ENCODE measurements at regions not wholly inside any gene's neighbourhood (a gene's known extent, or its start where the extent isn't known, plus 50 kb on each side); places are given as distances from the start of the nearest gene placed in this dataset.

- no peak for DNase-seq
Measured at GRCh38 chr21:36555199-36555800, 75.4 kb upstream of the CLDN14 start.

- DNase-seq: no peak
Measured at GRCh38 chr21:36557316-36557715, 77.4 kb upstream of the CLDN14 start.

- no peak for DNase-seq
Measured at GRCh38 chr21:36560933-36561575, 81.1 kb upstream of the CLDN14 start.

GRCh38 chr21:36563341-36563926 is 83.5 kb upstream of the CLDN14 start:
- DNase-seq: no peak

DNA sequence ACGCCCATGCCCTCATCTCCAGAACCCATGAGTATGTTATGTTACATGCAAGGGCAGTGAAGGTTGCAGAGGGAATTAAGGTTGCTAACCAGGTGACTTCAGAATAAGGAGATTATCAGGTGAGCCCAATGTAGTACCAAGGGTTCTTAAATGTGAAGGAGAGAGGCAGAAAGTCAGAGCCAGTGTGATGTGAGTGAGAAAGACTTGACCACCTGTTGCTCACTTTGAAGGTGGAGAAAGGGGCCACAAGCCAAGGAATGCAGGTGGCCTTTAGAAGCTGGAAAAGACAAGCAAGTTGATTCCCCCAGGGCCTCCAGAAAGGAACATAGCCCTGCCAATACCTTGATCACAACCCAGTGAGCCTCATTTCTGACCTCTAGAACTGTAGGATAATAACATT is 84.7 kb upstream of the CLDN14 start:
- no peak for DNase-seq

DNA sequence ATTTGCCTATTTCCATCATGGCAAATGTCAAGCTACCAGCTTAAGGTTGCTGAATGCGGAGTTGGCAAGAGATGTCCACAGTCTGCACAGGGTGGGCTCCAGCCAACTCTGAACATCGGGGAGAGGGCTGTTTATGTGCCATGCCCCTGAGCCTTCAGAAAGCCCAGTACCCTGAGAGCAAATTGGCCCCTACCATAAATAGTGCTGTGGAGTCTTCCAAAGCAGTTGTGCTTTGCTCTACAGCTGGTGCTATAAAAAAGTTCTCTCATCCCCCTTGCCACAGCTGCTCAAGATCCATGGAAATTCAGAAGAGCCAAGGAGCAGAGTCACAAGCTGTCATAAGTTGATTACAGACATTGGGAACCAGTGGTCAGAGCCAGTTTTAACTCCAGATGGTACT is 85.6 kb upstream of the CLDN14 start:
- DNase-seq: no peak

DNA sequence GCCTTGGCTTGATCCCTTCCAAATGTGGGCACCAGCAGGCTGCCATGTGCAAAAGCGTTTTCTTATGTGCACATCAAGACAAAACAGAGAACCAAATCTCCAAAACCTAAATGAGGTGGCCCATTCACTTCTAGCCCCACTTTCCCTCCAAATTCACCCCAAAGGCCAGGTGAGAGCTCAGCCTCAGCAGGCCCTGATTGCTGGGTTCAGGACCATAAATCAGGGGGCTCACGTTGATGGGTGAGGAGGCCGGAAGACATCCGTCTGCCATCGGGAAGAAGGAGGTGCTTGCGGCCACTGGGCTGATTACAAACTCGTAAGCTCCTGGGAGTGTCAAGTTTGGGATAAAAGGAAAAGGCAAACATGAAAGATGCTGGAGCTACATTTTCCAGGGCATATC is 86.7 kb upstream of the CLDN14 start:
- no peak for DNase-seq

DNA sequence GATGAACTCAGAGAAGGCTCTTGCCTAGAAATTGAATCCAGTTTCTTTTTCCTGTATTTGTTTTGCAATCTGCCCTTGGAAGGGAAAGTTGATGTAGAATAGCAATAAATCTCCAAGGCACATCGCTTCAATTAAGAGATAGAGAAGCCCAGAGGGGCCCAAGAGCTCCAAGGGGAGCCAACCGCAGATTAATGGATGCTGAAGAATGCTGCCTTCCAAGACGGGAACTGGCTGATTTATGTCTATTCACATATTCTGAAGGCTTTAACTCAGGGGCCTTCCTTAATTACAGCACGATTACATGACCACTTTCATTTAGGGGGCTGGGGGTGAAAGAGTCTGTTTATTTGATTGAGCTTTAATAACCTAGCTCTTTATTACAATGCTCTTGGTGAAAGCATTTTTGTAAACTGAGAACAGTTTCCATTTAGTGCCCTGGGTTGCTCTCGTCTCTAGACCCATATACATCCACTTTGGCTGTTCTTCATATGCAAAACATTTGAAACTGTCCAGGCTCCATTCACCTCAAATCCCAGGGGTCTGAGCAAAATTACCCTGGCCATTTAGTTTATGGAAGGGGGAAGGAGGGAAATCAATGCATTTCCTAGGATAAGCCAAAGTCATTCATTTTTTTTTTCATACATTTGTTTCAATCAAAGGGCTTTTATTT is 87.4 kb upstream of the CLDN14 start:
- no peak for DNase-seq

DNA sequence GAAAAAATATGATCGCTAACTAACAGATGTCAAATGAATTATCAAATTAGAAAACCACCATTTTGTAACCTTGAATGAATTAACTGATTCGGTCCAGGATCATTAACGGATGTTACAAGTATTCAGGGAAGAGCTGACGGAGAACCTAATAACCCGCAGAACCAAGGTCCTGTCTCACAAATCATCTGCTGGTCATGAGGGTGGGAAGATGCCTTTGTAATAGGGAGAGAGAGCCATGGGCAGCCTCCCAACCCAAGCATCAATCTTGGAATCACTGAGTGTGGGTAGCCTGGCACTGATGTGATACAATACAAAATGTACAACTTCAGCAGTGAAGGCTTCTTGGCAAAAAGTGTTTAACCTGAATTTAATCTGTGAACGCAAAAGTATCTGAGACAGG is 89.6 kb upstream of the CLDN14 start:
- DNase-seq: no peak

DNA sequence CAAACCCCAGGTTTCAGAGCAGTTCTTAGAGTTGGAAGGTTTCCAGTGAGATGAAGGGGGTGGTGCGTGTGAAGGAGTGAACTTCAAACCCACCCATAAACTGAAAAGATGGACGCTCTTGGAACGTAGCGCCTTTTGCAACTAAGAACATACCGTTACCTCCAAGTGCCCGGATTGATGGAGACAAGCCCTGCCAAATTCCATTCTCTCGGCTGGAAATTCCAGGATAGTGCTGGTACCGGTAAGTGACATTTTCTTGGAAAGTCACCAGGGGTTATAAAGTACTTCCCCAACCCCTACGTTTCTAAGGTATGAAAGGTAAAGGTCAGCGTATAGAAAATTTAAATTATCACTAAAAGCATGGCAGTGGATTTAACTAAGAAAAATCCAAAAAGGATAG is 91.6 kb upstream of the CLDN14 start:
- no peak for DNase-seq

DNA sequence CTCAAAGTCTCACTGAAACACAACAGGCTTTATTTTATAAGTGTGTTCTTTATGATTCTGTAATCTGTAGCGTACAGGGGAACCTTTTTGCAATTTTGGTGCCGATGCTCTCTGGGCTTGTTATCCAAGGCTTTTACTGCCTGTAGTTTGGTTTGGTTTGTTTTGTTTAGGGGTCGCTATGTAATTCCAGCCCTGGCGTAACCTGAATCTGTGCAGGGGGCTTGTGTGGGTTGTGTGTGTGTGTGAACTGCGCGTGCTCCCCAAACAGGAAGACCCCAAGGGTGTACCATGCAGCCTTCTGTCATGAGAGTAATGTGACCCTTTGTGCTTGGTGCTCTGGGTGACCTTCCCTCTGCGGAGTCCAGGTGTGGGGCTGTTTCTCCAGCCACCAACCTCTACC is 92.1 kb upstream of the CLDN14 start:
- DNase-seq: no peak

GRCh38 chr21:36575306-36575705 is 95.4 kb upstream of the CLDN14 start:
- DNase-seq: no peak

DNA sequence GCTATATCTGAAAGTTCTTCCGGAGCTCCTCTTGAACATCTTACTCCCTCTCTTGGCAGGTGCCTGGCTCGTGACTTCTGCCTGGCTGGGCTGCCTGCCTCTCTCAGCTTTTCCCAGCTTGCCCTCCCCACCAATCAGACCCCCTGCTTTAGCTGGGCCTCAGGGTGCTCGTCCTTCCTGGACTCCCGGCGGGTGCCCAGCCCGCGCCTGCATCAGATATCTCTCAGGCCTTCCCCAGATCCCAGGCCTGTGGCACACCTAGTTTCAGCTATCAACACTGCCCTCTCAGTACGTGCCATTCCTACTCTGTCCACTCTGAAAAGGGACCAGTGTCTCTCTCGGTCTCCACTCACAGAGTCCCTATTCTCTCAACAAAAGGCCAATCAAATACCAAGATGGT is 96.5 kb upstream of the CLDN14 start:
- DNase-seq: no peak

GRCh38 chr21:36579898-36580297 is 100.0 kb upstream of the CLDN14 start:
- DNase-seq: no peak

- no peak for DNase-seq
Measured at GRCh38 chr21:36582271-36582670, 102.3 kb upstream of the CLDN14 start.

- no peak for DNase-seq
Measured at GRCh38 chr21:36583591-36583990, 103.7 kb upstream of the CLDN14 start.

GRCh38 chr21:36584980-36585940 is 105.3 kb upstream of the CLDN14 start:
- DNase-seq: no peak

DNA sequence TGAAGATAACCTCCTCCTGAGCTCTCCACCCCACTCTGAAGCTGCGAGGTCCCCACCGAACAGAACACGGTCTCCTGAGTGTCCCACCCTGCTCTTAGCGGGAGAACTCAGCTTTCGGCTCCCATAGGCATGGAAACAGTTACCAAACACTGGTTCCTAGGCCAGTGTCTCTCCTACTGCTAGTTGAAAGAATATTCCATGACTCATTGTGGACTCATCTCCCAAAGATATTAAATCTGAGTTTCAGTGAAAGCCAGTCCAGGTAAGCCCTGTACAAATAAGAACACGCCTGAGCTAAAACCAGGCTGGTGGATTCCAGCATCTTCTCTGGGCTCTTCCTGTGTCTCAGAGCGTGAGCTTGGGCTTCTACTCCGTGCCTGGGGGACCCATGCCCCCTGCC is 107.5 kb upstream of the CLDN14 start:
- no peak for DNase-seq

DNA sequence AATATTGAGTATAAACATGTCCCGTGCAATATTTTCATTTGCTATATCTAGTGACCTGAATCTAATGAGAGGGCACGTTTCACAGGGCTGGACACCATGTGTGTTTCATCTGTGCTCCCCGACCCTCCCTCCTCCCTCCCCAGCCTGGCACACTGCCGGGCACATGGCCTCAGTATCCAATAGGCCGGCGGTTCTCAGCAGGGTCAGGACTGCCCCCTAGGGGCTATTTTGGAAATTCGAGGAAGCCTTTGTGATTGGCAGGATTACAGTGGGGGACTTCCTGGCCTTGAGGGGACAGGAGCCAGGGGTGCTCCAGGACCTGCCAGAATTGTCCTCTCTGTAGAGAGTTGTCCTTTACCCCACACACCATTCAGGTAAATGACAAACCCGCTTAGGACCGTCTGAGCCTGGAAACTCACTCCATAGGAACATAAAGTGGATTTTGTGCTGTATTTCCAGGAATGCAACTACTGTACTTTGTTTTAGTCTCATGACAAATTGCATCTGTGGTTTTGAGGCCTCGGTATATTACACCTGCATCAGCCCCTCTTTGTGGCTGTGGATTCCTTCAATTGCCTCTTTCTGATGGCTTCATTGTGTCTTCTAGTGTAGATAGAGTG is 109.5 kb upstream of the SIM2 start:
- DNase-seq: no peak

- no peak for DNase-seq
Measured at GRCh38 chr21:36591326-36591970, 107.5 kb upstream of the SIM2 start.

DNA sequence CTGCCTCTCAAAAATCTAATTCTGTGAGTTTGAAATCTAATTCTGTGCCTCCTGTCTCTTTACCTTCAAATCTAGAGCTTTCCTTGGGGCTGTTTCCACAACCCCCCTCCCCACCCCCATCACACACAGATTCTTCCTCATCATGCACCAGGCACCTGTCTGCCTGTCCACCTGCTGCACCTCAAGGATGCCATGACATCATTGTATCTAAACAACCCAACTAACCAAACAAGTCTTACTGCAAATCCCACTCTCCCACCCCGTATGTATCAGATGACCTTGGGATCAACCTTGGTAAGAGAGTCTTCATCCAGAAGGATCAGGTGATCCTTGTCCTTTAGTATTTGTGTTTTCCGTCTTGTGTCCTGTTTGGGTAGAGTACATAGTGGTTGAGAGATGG is 102.7 kb upstream of the SIM2 start:
- DNase-seq: no peak

DNA sequence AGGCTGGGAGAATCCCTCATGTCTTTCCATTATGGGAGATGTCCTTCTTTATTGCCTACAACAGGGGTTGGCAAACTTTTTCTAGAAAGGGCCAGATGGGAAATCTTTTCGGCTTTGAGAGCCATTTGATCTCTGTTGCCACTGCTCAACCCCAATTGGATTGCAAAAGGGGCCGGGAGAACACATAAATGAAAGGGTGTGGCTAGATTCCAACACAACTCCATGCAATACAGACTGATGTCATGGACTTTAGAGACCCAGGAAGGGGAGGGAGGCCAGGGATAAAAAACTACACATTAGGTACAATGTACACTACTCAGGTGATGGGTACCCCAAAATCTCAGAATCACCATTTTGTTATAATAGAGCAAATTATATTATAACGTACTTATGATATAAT is 97.6 kb upstream of the SIM2 start:
- no peak for DNase-seq
